ENCODE measurements at regions not wholly inside any gene's neighbourhood (a gene's known extent, or its start where the extent isn't known, plus 50 kb on each side); places are given as distances from the start of the nearest gene placed in this dataset.

GRCh38 chr5:12965804-12966203 lies 978.7 kb downstream of the DNAH5 start:
- H4K20me1 ChIP-seq (replicated peaks; ENCODE audit: insufficient read depth) = no peaks in the 10 kb centered on the region
- Mint-ChIP-seq H3K27me3 (ENCODE audit: insufficient read depth, low read depth, poor library complexity) (no peaks in the 10 kb centered on the region), H3K36me3 (ENCODE audit: low read depth) (no peaks in the 10 kb centered on the region), H3K4me3 (no peak overlapping the region), H3K4me1 (no peaks in the 10 kb centered on the region), H3K27ac (no peak overlapping the region), H3K9me3 (no peaks in the 10 kb centered on the region)
- no peaks in the 10 kb centered on the region for H3K36me3 ChIP-seq (ENCODE audit: insufficient read depth)
- no peaks in the 10 kb centered on the region for H3F3A ChIP-seq (replicated peaks; ENCODE audit: low read depth)
- H3K4me3 ChIP-seq = no peak overlapping the region
- TF ChIP-seq JUNB (IDR thresholded peaks at IDR 0.05; ENCODE audit: unreplicated experiment) (no peak), CREB1 (CRISPR knock-in tag; IDR thresholded peaks at IDR 0.05; ENCODE audit: low read depth) (no peak), EZH2phosphoT487 (IDR thresholded peaks at IDR 0.05; ENCODE audit: unreplicated experiment) (no peak), EZH2 (IDR thresholded peaks at IDR 0.05; ENCODE audit: low read depth, unreplicated experiment) (no peak), ZNF114 (CRISPR knock-in tag; IDR thresholded peaks at IDR 0.05) (no peak), ZNF462 (CRISPR knock-in tag; IDR thresholded peaks at IDR 0.05) (no peak), POLR2AphosphoS5 (IDR thresholded peaks at IDR 0.05; ENCODE audit: low read depth) (no peak), ETS1 (IDR thresholded peaks at IDR 0.05) (no peak), REST (IDR thresholded peaks at IDR 0.05; ENCODE audit: unreplicated experiment) (no peak), ZNF331 (CRISPR knock-in tag; IDR thresholded peaks at IDR 0.05; ENCODE audit: low read depth) (no peak), NANOG (IDR thresholded peaks at IDR 0.05; ENCODE audit: borderline replicate concordance) (no peak), STAT1 (IDR thresholded peaks at IDR 0.05; ENCODE audit: unreplicated experiment) (no peak)
- TF ChIP-seq, protein P1, sequence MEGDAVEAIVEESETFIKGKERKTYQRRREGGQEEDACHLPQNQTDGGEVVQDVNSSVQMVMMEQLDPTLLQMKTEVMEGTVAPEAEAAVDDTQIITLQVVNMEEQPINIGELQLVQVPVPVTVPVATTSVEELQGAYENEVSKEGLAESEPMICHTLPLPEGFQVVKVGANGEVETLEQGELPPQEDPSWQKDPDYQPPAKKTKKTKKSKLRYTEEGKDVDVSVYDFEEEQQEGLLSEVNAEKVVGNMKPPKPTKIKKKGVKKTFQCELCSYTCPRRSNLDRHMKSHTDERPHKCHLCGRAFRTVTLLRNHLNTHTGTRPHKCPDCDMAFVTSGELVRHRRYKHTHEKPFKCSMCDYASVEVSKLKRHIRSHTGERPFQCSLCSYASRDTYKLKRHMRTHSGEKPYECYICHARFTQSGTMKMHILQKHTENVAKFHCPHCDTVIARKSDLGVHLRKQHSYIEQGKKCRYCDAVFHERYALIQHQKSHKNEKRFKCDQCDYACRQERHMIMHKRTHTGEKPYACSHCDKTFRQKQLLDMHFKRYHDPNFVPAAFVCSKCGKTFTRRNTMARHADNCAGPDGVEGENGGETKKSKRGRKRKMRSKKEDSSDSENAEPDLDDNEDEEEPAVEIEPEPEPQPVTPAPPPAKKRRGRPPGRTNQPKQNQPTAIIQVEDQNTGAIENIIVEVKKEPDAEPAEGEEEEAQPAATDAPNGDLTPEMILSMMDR (conservative IDR thresholded peaks at IDR 0.05; ENCODE audit: low read depth in 2 of 2) = no peak
- H2AFZ ChIP-seq = no peak overlapping the region
- H3K4me2 ChIP-seq = no peak overlapping the region
- no peaks in the 10 kb centered on the region for H3K9me2 ChIP-seq (ENCODE audit: insufficient read depth)
- no peaks in the 10 kb centered on the region for H3K27me3 ChIP-seq (ENCODE audit: insufficient read depth)
- no peak for DNase-seq (ENCODE audit: low spot score)
- no peaks in the 10 kb centered on the region for H3K4me1 ChIP-seq (ENCODE audit: insufficient read depth)
- no peaks in the 10 kb centered on the region for H3K79me2 ChIP-seq (replicated peaks; ENCODE audit: insufficient read depth)
- no peak for ATAC-seq
- no peak overlapping the region for H3K27ac ChIP-seq (ENCODE audit: low read depth)

Data from GM23338 (cell line).